Heart left ventricle (tissue), 16 donors: ENCODE measurements at regions not wholly inside any gene's neighbourhood (a gene's known extent, or its start where the extent isn't known, plus 50 kb on each side); places are given as distances from the start of the nearest gene placed in this dataset.

Source experiments
- ATAC-seq, 4 donors: fragments of 200-7000 bp; cut with Tn5 transposase; one replicate each; pipeline ENCODE4 v1.9.1; 2020 to 2022; ENCODE audit warnings: moderate library complexity in 4 of 4, mild to moderate bottlenecking in 3 of 4, moderate number of reproducible peaks in 1 of 4
- DNase-seq, 5 donors: peaks; one replicate each; pipeline ENCODE4 v3.0.0-alpha.2; 2020
- H3K27ac ChIP-seq, 12 donors: fragments of 200-600 bp; sonication (generic) in 4 of 12; one replicate each; pipeline versions ENCODE4 v1.5.0 to v1.8.0; 2016 to 2022; ENCODE audit warnings: mild to moderate bottlenecking in 2 of 12
- H3K27me3 ChIP-seq, 9 donors: fragments of 200-600 bp; sonication (generic) in 2 of 9; one replicate each; pipeline versions ENCODE4 v1.5.1 to v1.8.0; 2016 to 2022; ENCODE audit warnings: mild to moderate bottlenecking in 3 of 9
- H3K36me3 ChIP-seq, 9 donors: fragments of 200-600 bp; sonication (generic) in 2 of 9; one replicate each; pipeline versions ENCODE4 v1.5.0 to v1.8.0; 2018 to 2022; ENCODE audit warnings: mild to moderate bottlenecking in 2 of 9
- H3K4me1 ChIP-seq, 12 donors: fragments of 200-600 bp; sonication (generic) in 4 of 12; one replicate each; pipeline versions ENCODE4 v1.5.0 to v1.8.0; 2016 to 2022; ENCODE audit warnings: mild to moderate bottlenecking in 3 of 12
- H3K4me3 ChIP-seq, 12 donors: fragments of 200-600 bp; sonication (generic) in 4 of 12; one replicate each; pipeline versions ENCODE4 v1.5.0 to v1.8.0; 2017 to 2022; ENCODE audit warnings: mild to moderate bottlenecking in 9 of 12, moderate library complexity in 4 of 12
- H3K9me3 ChIP-seq, 12 donors: fragments of 200-600 bp; sonication (generic) in 4 of 12; one replicate each; pipeline versions ENCODE4 v1.5.0 to v1.8.0; 2016 to 2022; ENCODE audit warnings: mild to moderate bottlenecking in 1 of 12
- CTCF ChIP-seq, 12 donors: fragments of 200-600 bp; sonication (generic) in 4 of 12; IDR thresholded peaks; one replicate each; pipeline versions ENCODE4 v1.5.0 to v1.8.0; 2018 to 2022; ENCODE audit warnings: antibody characterized with exemption in 12 of 12, mild to moderate bottlenecking in 5 of 12
- POLR2A ChIP-seq, 2 donors: fragments of 450-650 bp; IDR thresholded peaks; one replicate each; pipeline ENCODE4 v1.6.1; 2017; ENCODE audit warnings: antibody characterized with exemption in 2 of 2, mild to moderate bottlenecking in 2 of 2, moderate library complexity in 2 of 2
- WGBS, 4 donors: extraction: QIAGEN DNeasy Blood & Tissue Kit in 2 of 4; methylation state at CpG; one replicate each; pipeline versions ENCODE4 v1.1.5 to v1.1.7; 2013 to 2018; 5-methylcytosine and 5-hydroxymethylcytosine counted together
- intact Hi-C, 10 donors: fragments of 100-400 bp; cut with DNase I; formaldehyde crosslinking; loops; one replicate each; pipeline versions ENCODE4 v1.11.1 to v1.14.2; 2022
- donor health status: ischemic (EF 13 %, LVEDD 7.1; RV severe dilation, severe dysfunction).
- donor health status: healthy with polysubstance abuse.
- donor health status: DM: no; HTN: yes; CAD: no.
- donor health status: DM: no; HTN: no; CAD: no.
- donor health status: ischemic (EF 25% LVEDD 6.9; RV normal size, moderate dysfunction).
- donor health status: ischemic (EF 25% LVEDD 5.7; RV mildly dilated, moderate dysfunction).
- donor health status: healthy.
- donor health status: DM: yes; HTN: yes; CAD: no.
- donor health status: ischemic (EF 35%, LVEDD 5.7; RV mildly dilated, moderate dysfunction).
- donor health status: nonischemic (EF 11% LVEDD 7.7; RV severe dilation, severe dysfunction).
- donor health status: DM: yes; HTN: yes; CAD: no.
- donor health status: PGD.
- donor health status: ischemic (EF 29% LVEDD 5.4; RV normal size, mild dysfunction).
- donor health status: nonischemic (EF 23%, LVEDD 6.1; RV moderate dilation, normal function).

GRCh38 chr5:164373876-164374275, 868.5 kb downstream of the MAT2B start:
- DNase-seq (no peak), ATAC-seq (no peak)
- Histone ChIP-seq H3K36me3 (no peaks in the 10 kb centered on the region), H3K9me3 (peaks cover 0 to 3% (median 0%) of the 10 kb centered on the region in 12 donors), H3K27me3 (no peaks in the 10 kb centered on the region), H3K4me1 (no peaks in the 10 kb centered on the region), H3K4me3 (no peak overlapping the region), H3K27ac (no peak overlapping the region)
- WGBS, 4 donors, result 38 to 39% (median 38%) methylated on average over 2 of the region's 2 CpGs
- intact Hi-C loops, result no loop called here
- TF ChIP-seq CTCF (IDR thresholded peaks at IDR 0.05) (no peak), POLR2A (IDR thresholded peaks at IDR 0.05) (no peak)

GRCh38 chr5:164375051-164375450, 869.6 kb downstream of the MAT2B start:
- no peak for ATAC-seq
- TF ChIP-seq POLR2A (IDR thresholded peaks at IDR 0.05), result no peak
- TF ChIP-seq CTCF (IDR thresholded peaks at IDR 0.05), result no peak

GRCh38 chr5:164376843-164377242, 871.4 kb downstream of the MAT2B start:
- H3K4me1 ChIP-seq, result no peaks in the 10 kb centered on the region
- intact Hi-C loops, result no loop called here
- DNase-seq (no peak), ATAC-seq (no peak)
- no peak overlapping the region for H3K4me3 ChIP-seq
- H3K27ac ChIP-seq, result no peak overlapping the region
- H3K27me3 ChIP-seq, result no peaks in the 10 kb centered on the region
- H3K36me3 ChIP-seq, result no peaks in the 10 kb centered on the region
- peaks cover 0 to 12% (median 0%) of the 10 kb centered on the region in 12 donors for H3K9me3 ChIP-seq
- TF ChIP-seq CTCF (IDR thresholded peaks at IDR 0.05) (no peak), POLR2A (IDR thresholded peaks at IDR 0.05) (no peak)

More at GRCh38 chr5:164375051-164375450, 869.6 kb downstream of the MAT2B start:
- Histone ChIP-seq H3K4me3 (no peak overlapping the region), H3K36me3 (no peaks in the 10 kb centered on the region), H3K9me3 (peaks cover 0 to 12% (median 0%) of the 10 kb centered on the region in 12 donors), H3K27me3 (no peaks in the 10 kb centered on the region), H3K27ac (no peak overlapping the region), H3K4me1 (no peaks in the 10 kb centered on the region)
- WGBS, 4 donors, result 42 to 76% (median 59%) methylated on average over 1 of the region's 1 CpG
- DNase-seq, result no peak
- intact Hi-C loops, result no loop called here

GRCh38 chr5:164377746-164378145, 872.3 kb downstream of the MAT2B start:
- Histone ChIP-seq H3K9me3 (peaks cover 0 to 21% (median 3%) of the 10 kb centered on the region in 12 donors), H3K4me1 (no peaks in the 10 kb centered on the region), H3K27ac (no peak overlapping the region), H3K36me3 (no peaks in the 10 kb centered on the region), H3K27me3 (no peaks in the 10 kb centered on the region), H3K4me3 (no peak overlapping the region)
- ATAC-seq (no peak), DNase-seq (no peak)
- intact Hi-C loops, result no loop called here
- TF ChIP-seq POLR2A (IDR thresholded peaks at IDR 0.05) (no peak), CTCF (IDR thresholded peaks at IDR 0.05) (no peak)
